Astrocyte of the spinal cord (primary cell): ENCODE measurements at regions not wholly inside any gene's neighbourhood (a gene's known extent, or its start where the extent isn't known, plus 50 kb on each side); places are given as distances from the start of the nearest gene placed in this dataset.
"Not testable (repeated sequence)": the region's sequence is repeated elsewhere in the genome, so short reads cannot be mapped to it uniquely, and the experiment has no call there.

Source experiments
- DNase-seq: peaks from one replicate; pipeline ENCODE4 v3.0.0; 2011; ENCODE audit warnings: low read depth, low spot score
- H3K4me3 ChIP-seq: 2 replicates; pipeline ENCODE4 v1.5.1; 2011; ENCODE audit warnings: low read depth, mild to moderate bottlenecking, low read length, moderate library complexity
- in situ Hi-C: cut with HindIII; loops from 2 replicates; pipeline ENCODE4 v1.10.0; 2017; ENCODE audit warnings: low sequenced_read_pairs
- TF ChIP-seq, protein P1 (sequence below): IDR thresholded peaks from 2 replicates; pipeline ENCODE4 v1.5.1; 2012; ENCODE audit warnings: low read depth, mild to moderate bottlenecking, low read length, inconsistent platforms

DNA sequence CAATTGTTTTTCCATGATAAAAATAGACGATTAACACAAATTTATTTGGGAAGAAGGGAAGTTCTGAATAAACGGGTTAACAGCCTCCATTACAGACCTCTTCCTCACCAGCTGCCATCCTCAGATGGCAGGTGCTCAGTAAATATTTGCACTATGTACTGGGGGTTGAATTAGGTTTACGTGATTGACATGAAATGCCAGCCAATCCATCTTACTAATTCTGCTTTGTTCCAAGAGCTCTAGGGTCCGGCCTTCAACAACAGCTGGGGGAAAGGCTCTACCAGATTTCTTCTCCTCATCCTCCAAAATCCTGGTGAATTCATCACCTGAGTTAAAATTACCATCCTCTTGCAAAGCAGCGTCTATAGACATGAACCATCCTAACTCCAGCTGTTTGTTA is 104.6 kb downstream of the MTX3 start:
- no peak overlapping the region for H3K4me3 ChIP-seq
- TF ChIP-seq, protein P1, sequence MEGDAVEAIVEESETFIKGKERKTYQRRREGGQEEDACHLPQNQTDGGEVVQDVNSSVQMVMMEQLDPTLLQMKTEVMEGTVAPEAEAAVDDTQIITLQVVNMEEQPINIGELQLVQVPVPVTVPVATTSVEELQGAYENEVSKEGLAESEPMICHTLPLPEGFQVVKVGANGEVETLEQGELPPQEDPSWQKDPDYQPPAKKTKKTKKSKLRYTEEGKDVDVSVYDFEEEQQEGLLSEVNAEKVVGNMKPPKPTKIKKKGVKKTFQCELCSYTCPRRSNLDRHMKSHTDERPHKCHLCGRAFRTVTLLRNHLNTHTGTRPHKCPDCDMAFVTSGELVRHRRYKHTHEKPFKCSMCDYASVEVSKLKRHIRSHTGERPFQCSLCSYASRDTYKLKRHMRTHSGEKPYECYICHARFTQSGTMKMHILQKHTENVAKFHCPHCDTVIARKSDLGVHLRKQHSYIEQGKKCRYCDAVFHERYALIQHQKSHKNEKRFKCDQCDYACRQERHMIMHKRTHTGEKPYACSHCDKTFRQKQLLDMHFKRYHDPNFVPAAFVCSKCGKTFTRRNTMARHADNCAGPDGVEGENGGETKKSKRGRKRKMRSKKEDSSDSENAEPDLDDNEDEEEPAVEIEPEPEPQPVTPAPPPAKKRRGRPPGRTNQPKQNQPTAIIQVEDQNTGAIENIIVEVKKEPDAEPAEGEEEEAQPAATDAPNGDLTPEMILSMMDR = no peak
- in situ Hi-C loops = no loop called here
- no peak for DNase-seq

DNA sequence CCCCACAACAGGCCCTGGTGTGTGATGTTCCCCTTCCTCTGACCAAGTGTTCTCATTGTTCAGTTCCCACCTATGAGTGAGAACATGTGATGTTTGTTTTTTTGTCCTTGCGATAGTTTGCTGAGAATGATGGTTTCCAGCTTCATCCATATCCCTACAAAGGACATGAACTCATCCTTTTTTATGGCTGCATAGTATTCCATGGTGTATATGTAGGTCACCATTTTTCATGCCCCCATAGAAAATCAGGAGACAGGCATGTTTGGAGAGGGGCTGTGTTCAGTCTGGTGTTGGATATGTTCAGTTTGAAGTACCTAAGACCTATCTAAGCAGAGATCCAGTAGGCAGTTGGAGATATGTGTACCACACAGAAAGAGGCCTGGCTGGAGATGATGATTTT is 111.2 kb downstream of the MTX3 start:
- H3K4me3 ChIP-seq, in situ Hi-C loops, DNase-seq: not testable (repeated sequence)

DNA sequence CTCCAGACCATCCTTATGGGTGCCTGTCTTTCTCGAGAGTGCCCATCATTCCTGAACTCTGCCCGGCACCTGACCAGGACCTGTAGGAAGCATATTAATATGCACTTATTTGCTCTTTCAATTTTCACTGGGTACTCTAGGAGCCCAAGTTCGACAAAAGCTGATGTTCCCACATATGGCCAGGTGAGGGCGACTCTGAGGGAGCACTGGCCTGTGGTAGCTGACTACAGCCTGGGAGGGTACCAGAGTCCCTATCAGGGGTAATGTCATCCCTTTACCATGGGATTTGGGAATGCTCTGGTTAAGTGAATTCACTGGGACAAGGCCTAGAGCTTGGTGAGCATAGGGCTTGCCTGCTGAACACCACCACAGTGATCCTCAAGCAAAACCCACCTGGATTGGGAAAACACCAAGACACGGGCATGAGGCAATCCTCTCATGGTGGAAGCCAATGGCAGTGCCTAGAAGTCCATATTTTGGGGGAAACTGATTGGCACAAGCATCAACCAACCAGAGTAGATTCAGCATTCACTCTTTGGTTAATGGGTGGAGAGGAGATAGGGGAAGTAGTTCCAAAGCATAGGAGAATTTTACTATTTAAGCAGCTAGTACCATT is 112.2 kb downstream of the MTX3 start:
- in situ Hi-C loops = no loop called here

DNA sequence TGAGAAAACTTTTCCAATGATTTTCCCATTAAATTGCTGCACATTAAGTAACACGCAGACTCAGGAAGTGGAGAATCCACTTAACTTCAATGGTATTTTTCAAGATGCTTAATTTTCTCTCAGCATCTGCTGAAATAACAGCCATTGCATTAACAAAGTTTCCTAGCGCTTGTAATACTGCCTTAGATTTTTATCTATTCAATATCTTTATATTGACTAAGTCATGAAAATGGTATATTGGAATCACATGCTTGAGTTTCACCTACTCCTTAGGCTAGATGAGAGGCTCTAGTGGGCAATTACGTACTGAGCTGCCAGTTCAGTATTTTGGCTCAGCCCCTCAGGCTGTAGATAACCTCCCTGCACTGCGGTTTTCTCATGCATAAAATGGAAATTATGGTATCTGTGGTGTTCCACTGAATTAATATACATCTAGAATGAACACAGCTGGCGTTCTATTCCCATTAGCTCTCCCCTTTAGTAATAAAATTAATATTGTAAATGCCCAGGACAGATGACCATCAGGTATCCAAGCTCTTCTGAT is 112.9 kb downstream of the MTX3 start:
- TF ChIP-seq, protein P1 = no peak
- DNase-seq = no peak
- H3K4me3 ChIP-seq = no peak overlapping the region
- in situ Hi-C loops = no loop called here

More for the DNA sequence above, 112.2 kb downstream of the MTX3 start:
- H3K4me3 ChIP-seq = no peak overlapping the region
- no peak for DNase-seq
- TF ChIP-seq, protein P1 = peak; percentile 41

DNA sequence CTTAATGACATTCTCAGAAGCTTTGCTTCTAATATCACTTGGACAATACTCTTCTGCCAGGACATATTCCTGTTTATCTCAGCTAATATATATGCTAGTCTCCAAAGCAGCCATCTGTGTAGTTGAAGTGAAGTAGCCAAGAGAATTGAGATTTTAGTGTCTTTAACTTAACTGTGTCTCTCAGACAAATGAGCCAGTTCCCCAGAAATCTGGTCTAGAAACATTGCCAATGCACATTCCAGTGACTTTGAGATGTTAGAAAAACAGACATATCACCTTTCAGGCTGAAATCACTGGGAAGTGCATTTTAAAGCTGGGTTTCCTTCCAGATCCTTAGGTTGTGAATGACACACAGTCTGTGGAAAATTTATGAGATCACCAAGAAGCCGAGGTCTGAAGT is 114.6 kb downstream of the MTX3 start:
- DNase-seq = no peak
- TF ChIP-seq, protein P1 = no peak
- no peak overlapping the region for H3K4me3 ChIP-seq
- in situ Hi-C loops = no loop called here

DNA sequence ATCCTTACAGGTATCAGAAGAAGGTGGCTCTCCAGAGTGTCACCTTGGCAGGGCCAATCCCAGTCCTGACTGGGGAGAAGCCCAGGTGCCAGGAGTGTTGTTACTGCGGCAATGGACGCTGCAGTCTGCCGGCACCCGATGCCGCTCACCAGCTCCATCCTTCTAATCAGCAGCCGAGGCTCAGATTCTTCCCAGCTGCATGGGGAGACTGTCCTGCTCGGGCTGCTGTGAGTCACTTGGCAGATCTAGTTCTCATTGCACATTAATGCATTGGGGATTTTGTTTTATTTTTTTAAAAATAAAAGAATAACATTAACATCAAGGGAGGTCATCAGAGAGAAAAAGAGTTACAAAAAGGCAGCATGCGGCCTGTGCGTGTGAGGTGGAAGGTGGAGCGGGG is 115.8 kb downstream of the MTX3 start:
- DNase-seq = no peak
- TF ChIP-seq, protein P1 = no peak
- no peak overlapping the region for H3K4me3 ChIP-seq
- in situ Hi-C loops = no loop called here

DNA sequence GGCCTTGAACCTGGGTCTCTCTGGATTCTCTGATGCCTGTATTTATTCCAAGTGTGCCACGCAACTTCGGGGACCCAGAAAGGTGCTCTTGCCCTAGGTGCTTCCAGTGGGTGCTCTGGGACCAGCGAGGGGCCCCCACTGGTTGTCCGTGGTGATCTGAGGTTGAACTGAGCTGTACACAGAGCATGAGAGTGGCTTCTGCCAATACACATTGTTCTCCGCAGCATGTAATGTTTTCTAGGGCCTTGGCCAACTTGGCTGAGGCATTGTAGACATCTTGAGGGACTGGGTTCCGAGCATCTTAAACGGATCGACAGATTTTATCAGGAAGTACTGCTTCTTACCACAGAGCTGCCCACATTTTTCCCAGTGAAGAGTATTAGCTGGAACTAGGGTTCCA is 117.9 kb downstream of the MTX3 start:
- no peak for DNase-seq
- TF ChIP-seq, protein P1 = no peak
- in situ Hi-C loops = no loop called here
- H3K4me3 ChIP-seq = no peak overlapping the region
